GM21390 (cell line): ENCODE measurements at regions not wholly inside any gene's neighbourhood (a gene's known extent, or its start where the extent isn't known, plus 50 kb on each side); places are given as distances from the start of the nearest gene placed in this dataset.
A peak's percentile ranks its signal among the peaks of the same experiment; 100 is the strongest.
"Not testable (repeated sequence)": the region's sequence is repeated elsewhere in the genome, so short reads cannot be mapped to it uniquely, and the experiment has no call there.

Experiments used
- ATAC-seq: cut with Tn5 transposase; IDR thresholded peaks from one replicate; pipeline ENCODE4 v1.9.1; 2021; ENCODE audit not compliant: unreplicated experiment

- ATAC-seq: peak; percentile 78
These were observed 109.6 kb upstream of the FSIP2 start for GRCh38 chr2:185628985-185629384.

GRCh38 chr2:185633621-185634020, 105.0 kb upstream of the FSIP2 start:
- ATAC-seq: no peak

GRCh38 chr2:185638771-185639170, 99.8 kb upstream of the FSIP2 start:
- ATAC-seq: no peak

DNA sequence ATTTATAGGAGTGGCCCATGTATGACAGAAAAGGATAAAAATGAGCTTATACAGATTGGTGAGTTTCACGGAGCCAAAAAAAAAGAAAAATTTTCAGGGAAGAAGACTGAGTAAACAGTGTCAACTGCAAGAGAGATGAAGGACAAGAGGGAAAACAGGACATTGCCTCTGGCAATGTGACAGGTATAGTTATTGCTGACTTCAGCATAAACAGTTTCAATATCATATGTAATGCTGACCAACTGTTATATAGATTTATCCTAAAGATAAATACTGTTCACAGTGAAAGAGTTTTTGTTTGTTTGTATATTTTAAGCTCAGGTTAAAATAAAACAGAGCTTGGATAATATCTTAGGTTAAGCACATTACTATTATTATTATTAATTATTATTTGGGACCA, 98.0 kb upstream of the FSIP2 start:
- no peak for ATAC-seq

GRCh38 chr2:185643434-185643833, 95.2 kb upstream of the FSIP2 start:
- no peak for ATAC-seq

DNA sequence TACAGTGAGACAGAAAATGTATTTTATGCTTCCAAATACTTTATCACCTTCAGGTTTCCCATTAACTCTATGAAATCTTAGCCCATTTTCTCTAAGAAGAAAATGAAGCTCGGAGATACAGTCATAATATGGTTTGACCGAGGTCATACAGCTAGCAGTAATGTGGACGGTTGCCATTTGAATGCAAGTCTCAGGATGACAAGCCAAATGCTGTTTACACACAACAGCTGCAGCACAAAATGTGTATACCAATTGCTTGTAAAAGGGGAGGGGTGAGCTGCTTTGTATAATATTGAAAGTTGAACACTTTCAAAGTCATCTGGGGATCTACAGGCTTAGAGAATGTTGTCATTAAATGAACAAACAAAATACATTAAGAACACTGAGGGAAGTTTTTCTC, 93.8 kb upstream of the FSIP2 start:
- no peak for ATAC-seq

GRCh38 chr2:185645529-185645928, 93.1 kb upstream of the FSIP2 start:
- ATAC-seq: no peak

DNA sequence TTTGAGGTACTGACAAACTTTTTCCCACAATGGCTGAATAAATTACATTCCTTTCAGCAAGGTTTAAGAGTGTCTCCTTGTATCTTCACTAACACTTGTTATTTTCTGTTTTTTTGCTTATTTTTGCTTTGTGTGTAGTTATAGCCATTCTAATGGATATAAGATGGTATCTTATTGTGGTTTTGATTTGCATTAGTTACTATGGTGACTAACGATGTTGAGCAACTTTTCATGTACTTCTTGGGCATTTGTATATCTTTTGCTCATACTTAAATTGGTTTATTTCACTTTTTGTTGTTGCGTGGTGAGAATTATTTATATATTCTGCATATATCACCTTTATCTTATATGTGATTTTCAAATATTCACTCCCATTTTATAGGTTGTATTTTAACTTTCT, 79.9 kb upstream of the FSIP2 start:
- ATAC-seq: no peak

- ATAC-seq: no peak
These were observed 74.8 kb upstream of the FSIP2 start for GRCh38 chr2:185663811-185664210.

- no peak for ATAC-seq
These were observed 74.2 kb upstream of the FSIP2 start for GRCh38 chr2:185664384-185664783.

- no peak for ATAC-seq
These were observed 73.3 kb upstream of the FSIP2 start for GRCh38 chr2:185665251-185665814.

- no peak for ATAC-seq
These were observed 71.2 kb upstream of the FSIP2 start for GRCh38 chr2:185667452-185667851.

DNA sequence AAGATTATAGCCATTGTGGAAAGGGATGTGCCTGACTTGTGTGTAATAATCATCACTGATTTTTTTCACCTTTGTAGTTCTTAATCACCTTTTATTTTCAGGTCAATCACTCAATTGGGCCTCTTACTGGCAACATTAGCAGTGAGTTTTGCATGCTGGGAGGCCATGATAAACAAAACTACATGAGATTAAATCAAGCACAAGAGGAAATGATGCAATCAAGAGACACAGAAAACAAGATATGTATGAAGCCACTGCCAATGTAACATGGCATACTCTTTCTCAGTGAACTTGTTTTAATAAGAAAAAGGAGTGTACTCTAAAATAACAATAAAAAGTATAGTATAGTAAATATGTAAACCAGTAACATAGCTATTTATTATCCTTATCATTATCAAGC, 69.9 kb upstream of the FSIP2 start:
- ATAC-seq: no peak

GRCh38 chr2:185674232-185674631, 64.4 kb upstream of the FSIP2 start:
- no peak for ATAC-seq

DNA sequence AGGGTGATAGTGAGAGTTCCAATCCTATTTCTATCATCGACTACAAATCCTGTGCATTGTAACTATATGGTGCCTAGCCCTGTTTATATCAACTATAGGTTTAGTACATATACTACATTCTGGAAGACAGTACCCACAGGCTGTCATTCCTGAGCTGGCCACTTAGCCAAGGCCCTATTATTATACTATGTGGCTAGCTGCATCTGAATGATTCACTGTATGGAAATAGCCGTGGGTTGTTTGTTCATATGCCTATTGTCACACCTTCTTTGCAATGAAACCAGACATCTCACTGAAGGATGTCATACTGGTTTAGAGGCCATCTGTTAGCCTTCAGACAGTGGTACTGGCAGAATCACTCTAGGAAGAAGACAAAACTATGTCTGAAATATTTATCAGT, 62.3 kb upstream of the FSIP2 start:
- ATAC-seq: no peak

DNA sequence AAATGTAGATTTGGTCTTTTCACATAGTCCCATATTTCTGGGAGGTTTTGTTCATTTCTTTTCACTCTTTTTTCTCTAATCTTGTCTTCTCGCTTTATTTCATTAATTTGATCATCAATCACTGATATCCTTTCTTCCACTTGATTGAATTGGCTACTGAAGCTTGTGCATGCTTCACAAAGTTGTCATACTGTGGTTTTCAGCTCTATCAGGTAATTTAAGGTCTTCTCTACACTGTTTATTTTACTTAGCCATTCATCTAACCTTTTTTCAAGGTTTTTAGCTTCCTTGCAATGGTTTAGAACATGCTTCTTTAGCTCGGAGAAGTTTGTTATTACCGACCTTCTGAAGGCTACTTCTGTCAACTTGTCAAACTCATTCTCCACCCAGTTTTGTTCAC, 51.6 kb upstream of the FSIP2 start:
- ATAC-seq: not testable (repeated sequence)

- ATAC-seq: no peak
These were observed 50.6 kb upstream of the FSIP2 start for GRCh38 chr2:185687967-185688366.
